Fibroblast of mammary gland (primary cell): ENCODE measurements at regions not wholly inside any gene's neighbourhood (a gene's known extent, or its start where the extent isn't known, plus 50 kb on each side); places are given as distances from the start of the nearest gene placed in this dataset.

ENCODE experiments used
- DNase-seq: peaks from one replicate; pipeline ENCODE4 v3.0.0-alpha.2; 2010; ENCODE audit warnings: low read depth
- H3K4me3 ChIP-seq: 2 replicates; pipeline ENCODE4 v1.5.1; 2011; ENCODE audit warnings: low read depth, mild to moderate bottlenecking, low read length, moderate library complexity; ENCODE audit not compliant: control insufficient read depth
- CTCF ChIP-seq: conservative IDR thresholded peaks from 2 replicates; pipeline ENCODE4 v1.5.1; 2011; ENCODE audit warnings: low read depth, low read length, inconsistent platforms; ENCODE audit not compliant: control insufficient read depth, insufficient read depth

DNA sequence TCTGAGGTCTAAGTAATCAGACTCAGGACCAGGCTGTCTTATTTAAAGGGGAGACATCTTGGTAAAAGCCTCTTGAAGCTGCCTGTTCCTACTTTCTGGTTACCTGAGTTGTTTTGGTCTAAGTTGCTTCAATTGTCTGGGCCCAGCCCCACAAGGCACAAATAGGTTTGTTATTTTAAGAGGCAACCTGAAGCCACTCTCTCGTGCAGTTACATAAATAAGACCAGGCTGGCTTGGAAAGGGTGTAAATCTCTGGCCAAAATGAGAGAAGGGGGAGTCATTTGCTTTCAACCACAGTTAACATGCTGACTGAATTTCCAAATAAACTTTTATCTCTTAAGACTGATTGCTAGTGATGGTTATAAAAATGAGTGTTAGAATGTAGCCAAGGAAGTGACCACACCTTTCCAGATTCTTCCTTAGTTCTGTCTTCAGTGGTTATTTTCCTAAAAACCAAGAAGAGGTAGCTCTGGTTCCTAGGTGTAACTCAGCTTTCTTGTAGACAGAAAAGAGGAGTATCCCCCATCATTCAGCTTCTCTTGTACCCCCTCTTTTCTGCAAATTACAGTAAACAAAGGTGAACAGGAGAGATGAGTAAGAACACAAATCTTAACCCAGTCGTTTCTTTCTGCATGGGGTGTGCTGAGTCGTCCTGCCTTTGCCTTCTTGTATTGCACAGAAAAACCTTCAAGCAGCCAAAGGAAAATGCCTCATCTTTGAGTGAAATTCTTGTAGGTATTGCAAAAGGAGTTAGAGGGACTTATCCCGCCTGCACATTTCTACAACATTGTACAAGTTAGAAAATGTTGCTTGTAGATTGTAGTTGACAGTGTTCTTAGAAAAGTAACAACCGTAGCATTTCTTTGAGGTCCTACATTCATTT, 161.5 kb upstream of the NT5C1B start:
- no peak overlapping the region for H3K4me3 ChIP-seq
- no peak for TF ChIP-seq CTCF
- peak; percentile 61 for DNase-seq

GRCh38 chr2:18749912-18750526, 160.7 kb upstream of the NT5C1B start:
- TF ChIP-seq CTCF = peak; percentile 82
- H3K4me3 ChIP-seq = no peak overlapping the region
- DNase-seq = peak; percentile 70

- TF ChIP-seq CTCF = no peak
- no peak for DNase-seq
- H3K4me3 ChIP-seq = no peak overlapping the region
Measured at GRCh38 chr2:18745431-18746272, 156.3 kb upstream of the NT5C1B start.

DNA sequence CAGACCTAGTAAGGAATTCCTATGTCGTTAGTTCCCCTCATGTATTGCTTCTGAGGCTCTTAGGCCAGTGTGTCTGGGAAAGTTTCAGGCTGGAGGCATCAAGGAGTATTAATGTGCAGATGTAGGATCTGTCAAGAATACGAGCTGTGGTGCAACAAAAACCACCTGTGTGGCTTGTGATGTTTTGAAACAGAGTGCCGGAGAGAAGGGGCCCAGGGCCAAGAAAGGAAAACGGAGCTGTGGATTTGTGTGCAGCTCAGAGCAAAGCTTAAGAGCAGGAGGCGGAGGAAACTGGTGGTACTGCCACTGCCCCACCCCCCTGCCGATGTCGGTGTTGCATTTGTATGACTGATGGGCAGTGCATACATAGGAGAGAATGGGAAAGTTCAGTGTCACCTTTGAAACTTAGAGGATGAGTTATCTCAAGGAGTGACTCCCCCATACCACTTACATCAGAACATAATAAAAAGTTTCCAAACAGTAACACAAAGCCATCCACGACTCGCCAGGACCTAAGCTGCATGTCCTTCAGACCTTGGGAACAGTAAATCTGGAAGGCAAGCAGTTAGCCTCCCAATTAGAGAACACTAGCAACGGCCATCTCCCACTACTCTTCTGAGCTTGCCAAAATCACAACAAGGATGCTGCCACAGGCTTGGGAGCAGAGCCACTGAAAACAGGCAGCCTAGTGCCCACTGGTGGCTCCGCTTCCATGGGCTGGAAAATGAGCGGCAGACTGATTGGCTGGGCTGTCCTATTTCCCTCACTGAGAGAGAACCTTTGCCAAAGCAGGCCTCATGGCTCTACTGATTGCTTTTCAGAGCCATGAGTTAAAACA, 152.7 kb upstream of the NT5C1B start:
- TF ChIP-seq CTCF = peak; percentile 0
- DNase-seq = no peak

DNA sequence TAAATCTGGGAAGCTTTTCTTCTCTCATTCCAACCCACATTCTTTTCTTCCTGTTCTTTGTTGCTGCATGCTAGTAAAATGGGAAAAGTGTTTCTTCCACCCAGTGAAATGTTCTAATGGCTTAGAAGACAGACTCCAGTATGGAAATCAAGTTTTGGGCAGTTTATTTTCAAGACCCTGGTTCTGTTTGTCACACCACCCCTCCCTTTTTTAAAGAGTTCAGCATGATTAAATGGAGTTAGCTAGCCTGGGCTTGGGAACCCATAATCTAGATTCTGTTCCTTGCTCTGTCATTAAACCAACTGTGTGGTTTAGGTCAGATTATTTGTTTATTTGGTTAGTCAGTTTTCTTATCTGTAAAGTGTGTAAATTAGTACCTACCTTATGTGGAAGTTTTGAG, 151.8 kb upstream of the NT5C1B start:
- H3K4me3 ChIP-seq = no peak overlapping the region
- DNase-seq = no peak
- TF ChIP-seq CTCF = no peak

More for the DNA sequence above, 152.7 kb upstream of the NT5C1B start:
- H3K4me3 ChIP-seq = no peak overlapping the region

- H3K4me3 ChIP-seq = no peak overlapping the region
- TF ChIP-seq CTCF = no peak
- DNase-seq = peak; percentile 46
Measured at GRCh38 chr2:18740474-18740881, 151.1 kb upstream of the NT5C1B start.
